Vagina (tissue), 2 donors: ENCODE measurements at regions not wholly inside any gene's neighbourhood (a gene's known extent, or its start where the extent isn't known, plus 50 kb on each side); places are given as distances from the start of the nearest gene placed in this dataset.

ENCODE experiments used
- DNase-seq, 2 donors: peaks; one replicate each; pipeline ENCODE4 v3.0.0-alpha.2; 2017; ENCODE audit errors: extremely low spot score in 2 of 2
- H3K27ac ChIP-seq: fragments of 200-600 bp; sonication (generic); one replicate; pipeline ENCODE4 v1.5.1; 2019
- H3K27me3 ChIP-seq: fragments of 200-600 bp; sonication (generic); one replicate; pipeline ENCODE4 v1.5.1; 2019
- H3K36me3 ChIP-seq, 2 donors: fragments of 200-600 bp; sonication (generic); one replicate each; pipeline ENCODE4 v1.5.1; 2017 to 2019
- H3K4me1 ChIP-seq: fragments of 200-600 bp; sonication (generic); one replicate; pipeline ENCODE4 v1.5.1; 2019
- H3K4me3 ChIP-seq, 2 donors: fragments of 200-600 bp; sonication (generic); 1 replicate in 1 of 2; 2 replicates in 1 of 2; pipeline ENCODE4 v1.5.1; 2016 to 2019
- H3K9me3 ChIP-seq: fragments of 200-600 bp; sonication (generic); one replicate; pipeline ENCODE4 v1.5.1; 2019
- CTCF ChIP-seq, 3 experiments: fragments of 450-650 bp in 2 of 3; fragments of 200-600 bp in 1 of 3; sonication (generic) in 1 of 3; IDR thresholded peaks; one replicate each; pipeline ENCODE4 v1.5.1; 2017 to 2019; ENCODE audit warnings: antibody characterized with exemption in 3 of 3, mild to moderate bottlenecking in 2 of 3, moderate library complexity in 2 of 3
- POLR2A ChIP-seq, 2 donors: fragments of 450-650 bp; IDR thresholded peaks; one replicate each; pipeline ENCODE4 v1.6.1; 2017; ENCODE audit warnings: antibody characterized with exemption in 2 of 2, mild to moderate bottlenecking in 2 of 2, moderate library complexity in 2 of 2
- POLR2AphosphoS5 ChIP-seq, 2 donors: sonication (generic); formaldehyde crosslinking; IDR thresholded peaks; one replicate each; pipeline ENCODE4 v1.9.0; 2017; ENCODE audit warnings: antibody characterized with exemption in 2 of 2, mild to moderate bottlenecking in 2 of 2, low read depth in 1 of 2; ENCODE audit not compliant: insufficient read depth in 1 of 2
- intact Hi-C: fragments of 100-400 bp; cut with DNase I; formaldehyde crosslinking; loops from one replicate; pipeline ENCODE4 v1.15.1; 2023

- intact Hi-C loops, result no loop called here
- Histone ChIP-seq H3K27me3 (no peaks in the 10 kb centered on the region), H3K36me3 (no peaks in the 10 kb centered on the region), H3K4me3 (no peak overlapping the region), H3K4me1 (no peaks in the 10 kb centered on the region), H3K27ac (no peak overlapping the region), H3K9me3 (no peaks in the 10 kb centered on the region)
- TF ChIP-seq POLR2A (IDR thresholded peaks at IDR 0.05) (no peak), CTCF (IDR thresholded peaks at IDR 0.05) (no peak), POLR2AphosphoS5 (IDR thresholded peaks at IDR 0.05; ENCODE audit: insufficient read depth in 1 of 2, low read depth in 1 of 2) (no peak)
- no peak for DNase-seq
Observed at GRCh38 chr6:95186710-95187109, 390.6 kb upstream of the MANEA start.

GRCh38 chr6:95197590-95197989 is 379.7 kb upstream of the MANEA start:
- Histone ChIP-seq H3K4me1 (no peaks in the 10 kb centered on the region), H3K27me3 (no peaks in the 10 kb centered on the region), H3K9me3 (no peaks in the 10 kb centered on the region), H3K36me3 (no peaks in the 10 kb centered on the region), H3K4me3 (no peak overlapping the region), H3K27ac (no peak overlapping the region)
- no peak for TF ChIP-seq POLR2A (IDR thresholded peaks at IDR 0.05)
- TF ChIP-seq POLR2AphosphoS5 (IDR thresholded peaks at IDR 0.05; ENCODE audit: insufficient read depth in 1 of 2, low read depth in 1 of 2), result no peak
- no peak for TF ChIP-seq CTCF (IDR thresholded peaks at IDR 0.05)
- DNase-seq, result no peak
- intact Hi-C loops, result no loop called here

GRCh38 chr6:95203153-95203754 is 374.1 kb upstream of the MANEA start:
- DNase-seq, result no peak
- Histone ChIP-seq H3K4me3 (no peak overlapping the region), H3K4me1 (no peaks in the 10 kb centered on the region), H3K27me3 (no peaks in the 10 kb centered on the region), H3K36me3 (no peaks in the 10 kb centered on the region), H3K27ac (no peak overlapping the region), H3K9me3 (no peaks in the 10 kb centered on the region)
- intact Hi-C loops, result no loop called here
- no peak for TF ChIP-seq POLR2A (IDR thresholded peaks at IDR 0.05)
- no peak for TF ChIP-seq POLR2AphosphoS5 (IDR thresholded peaks at IDR 0.05; ENCODE audit: insufficient read depth in 1 of 2, low read depth in 1 of 2)
- no peak for TF ChIP-seq CTCF (IDR thresholded peaks at IDR 0.05)

GRCh38 chr6:95204178-95204577 is 373.2 kb upstream of the MANEA start:
- no peak for DNase-seq
- Histone ChIP-seq H3K4me1 (no peaks in the 10 kb centered on the region), H3K36me3 (no peaks in the 10 kb centered on the region), H3K4me3 (no peak overlapping the region), H3K27me3 (no peaks in the 10 kb centered on the region), H3K9me3 (no peaks in the 10 kb centered on the region), H3K27ac (no peak overlapping the region)
- intact Hi-C loops, result no loop called here
- TF ChIP-seq POLR2A (IDR thresholded peaks at IDR 0.05) (no peak), CTCF (IDR thresholded peaks at IDR 0.05) (no peak), POLR2AphosphoS5 (IDR thresholded peaks at IDR 0.05; ENCODE audit: insufficient read depth in 1 of 2, low read depth in 1 of 2) (no peak)

GRCh38 chr6:95208621-95209020 is 368.7 kb upstream of the MANEA start:
- Histone ChIP-seq H3K36me3 (no peaks in the 10 kb centered on the region), H3K4me1 (no peaks in the 10 kb centered on the region), H3K9me3 (no peaks in the 10 kb centered on the region), H3K27ac (no peak overlapping the region), H3K4me3 (no peak overlapping the region), H3K27me3 (no peaks in the 10 kb centered on the region)
- TF ChIP-seq POLR2AphosphoS5 (IDR thresholded peaks at IDR 0.05; ENCODE audit: insufficient read depth in 1 of 2, low read depth in 1 of 2) (no peak), POLR2A (IDR thresholded peaks at IDR 0.05) (no peak), CTCF (IDR thresholded peaks at IDR 0.05) (no peak)
- no peak for DNase-seq
- intact Hi-C loops, result no loop called here
